GM12878 (cell line): ENCODE measurements at regions not wholly inside any gene's neighbourhood (a gene's known extent, or its start where the extent isn't known, plus 50 kb on each side); places are given as distances from the start of the nearest gene placed in this dataset.

Experiments used
- ATAC-seq: fragments of 200-7000 bp; cut with Tn5 transposase; 3 replicates; pipeline ENCODE4 v1.9.1; 2020; ENCODE audit warnings: mild to moderate bottlenecking, moderate library complexity
- BruUV-seq: library from RNA; stranded (reverse); fragments of 400-500 nt; replicated peaks from 2 replicates; lab custom pipeline; 2021; lab: Mats Ljungman, UMichigan
- CTCF ChIA-PET: fragments of 300-600 bp; sonication (Branson Sonifier 250); formaldehyde crosslinking; extraction: SDS; loops from one replicate; lab custom pipeline; 2021; ENCODE audit warnings: inconsistent platforms; lab: Yijun Ruan, JAX
- POLR2A ChIA-PET: fragments of 350-600 bp; formaldehyde crosslinking; extraction: SDS; loops from one replicate; lab custom pipeline; 2021; ENCODE audit warnings: inconsistent platforms; lab: Charles Lee
- RAD21 ChIA-PET: fragments of 300-600 bp; sonication (Branson Sonifier 250); formaldehyde crosslinking; loops from one replicate; lab custom pipeline; 2023; ENCODE audit warnings: antibody characterized with exemption; ENCODE audit not compliant: unreplicated experiment; lab: Charles Lee
- SMC1A ChIA-PET: fragments of 300-600 bp; sonication (Branson Sonifier 250); formaldehyde crosslinking; loops from one replicate; lab custom pipeline; 2023; ENCODE audit not compliant: unreplicated experiment, uncharacterized antibody; lab: Charles Lee
- DNase-seq: peaks from one replicate; pipeline ENCODE4 v3.0.0-alpha.2; 2011; ENCODE audit warnings: low read depth, low spot score
- FAIRE-seq: peaks from 3 replicates; lab custom pipeline; 2011; peaks lifted over from hg19 to GRCh38; lab: Jason Lieb, UNC
- H2AFZ ChIP-seq: 2 replicates; pipeline ENCODE4 v1.6.0; 2011; ENCODE audit warnings: low read depth, low read length, control low read depth; ENCODE audit not compliant: control insufficient read depth
- H3K27ac ChIP-seq: 2 replicates; pipeline ENCODE4 v1.5.1; 2011; ENCODE audit warnings: control low read depth; ENCODE audit not compliant: control insufficient read depth, insufficient read depth
- H3K27me3 ChIP-seq, 2 experiments: replicated peaks in 1 of 2; 2 replicates each; pipeline versions ENCODE4 v1.6.0 to v1.6.1; 2011; ENCODE audit warnings: low read length in 1 of 2; ENCODE audit not compliant: control insufficient read depth in 2 of 2, insufficient read depth in 2 of 2
- H3K36me3 ChIP-seq, 2 experiments: 2 replicates each; pipeline ENCODE4 v1.5.1; 2011; ENCODE audit warnings: low read length in 1 of 2; ENCODE audit not compliant: control insufficient read depth in 2 of 2, insufficient read depth in 2 of 2
- H3K4me1 ChIP-seq: 2 replicates; pipeline ENCODE4 v1.6.1; 2011; ENCODE audit warnings: mild to moderate bottlenecking, low read length, moderate library complexity, mixed read lengths; ENCODE audit not compliant: control insufficient read depth, insufficient read depth
- H3K4me2 ChIP-seq: 2 replicates; pipeline ENCODE4 v1.6.0; 2011; ENCODE audit warnings: control low read depth; ENCODE audit not compliant: control insufficient read depth, insufficient read depth
- H3K4me3 ChIP-seq: fragments of 200-600 bp; sonication (generic); 2 replicates; pipeline ENCODE4 v1.5.1; 2016
- H3K79me2 ChIP-seq: 2 replicates; pipeline ENCODE4 v1.6.0; 2011; ENCODE audit warnings: low read length; ENCODE audit not compliant: control insufficient read depth, insufficient read depth
- H3K9ac ChIP-seq: 2 replicates; pipeline ENCODE4 v1.8.0; 2011; ENCODE audit warnings: low read length, control low read depth, mixed read lengths; ENCODE audit not compliant: control insufficient read depth, insufficient read depth
- H3K9me3 ChIP-seq: replicated peaks from 3 replicates; pipeline ENCODE4 v1.5.1; 2011; ENCODE audit warnings: mild to moderate bottlenecking, low read length; ENCODE audit not compliant: control insufficient read depth, insufficient read depth
- H4K20me1 ChIP-seq: 2 replicates; pipeline ENCODE4 v1.6.0; 2011; ENCODE audit not compliant: control insufficient read depth, insufficient read depth
- BACH1 ChIP-seq: fragments of 450-650 bp; IDR thresholded peaks from 2 replicates; pipeline ENCODE4 v1.6.1; 2017; ENCODE audit warnings: mild to moderate bottlenecking, borderline replicate concordance
- NR2C1 ChIP-seq: fragments of 450-650 bp; IDR thresholded peaks from 2 replicates; pipeline ENCODE4 v1.6.1; 2017; ENCODE audit warnings: antibody characterized with exemption, mild to moderate bottlenecking, moderate library complexity
- SRF ChIP-seq, 2 experiments: IDR thresholded peaks; 2 replicates each; pipeline ENCODE4 v1.6.1; 2011; ENCODE audit warnings: low read depth in 2 of 2, low read length in 2 of 2, mild to moderate bottlenecking in 1 of 2, moderate library complexity in 1 of 2
- WGBS: methylation state at CpG from one replicate; pipeline ENCODE4 v1.1.6; 2016; ENCODE audit warnings: low lambda C conversion rate; ENCODE audit not compliant: insufficient replicate concordance, insufficient coverage; ENCODE audit errors: missing lambda C conversion rate; 5-methylcytosine and 5-hydroxymethylcytosine counted together
- in situ Hi-C: fragments of 300-500 bp; cut with MboI; formaldehyde crosslinking; loops from 9 replicates; pipeline ENCODE4 v1.14.3; 2018; ENCODE audit warnings: mixed read lengths
- intact Hi-C: fragments of 100-400 bp; cut with micrococcal nuclease; formaldehyde crosslinking; loops from one replicate; pipeline ENCODE4 v1.14.2; 2022; ENCODE audit not compliant: unreplicated experiment
- TF ChIP-seq, protein P1 (sequence below): IDR thresholded peaks from 2 replicates; pipeline ENCODE4 v1.6.1; 2011; ENCODE audit warnings: low read depth, low read length, improper control_type of control experiment, borderline replicate concordance
- TF ChIP-seq, protein P2 (sequence below): fragments of 450-650 bp; IDR thresholded peaks from 2 replicates; pipeline ENCODE4 v1.6.1; 2017; ENCODE audit warnings: low read depth, mild to moderate bottlenecking, moderate library complexity
- TF ChIP-seq, protein P3 (sequence below): IDR thresholded peaks from 2 replicates; pipeline ENCODE4 v1.6.1; 2011; ENCODE audit warnings: borderline replicate concordance, low read depth, mild to moderate bottlenecking, moderate library complexity, low read length; ENCODE audit not compliant: insufficient read depth, poor library complexity, severe bottlenecking

DNA sequence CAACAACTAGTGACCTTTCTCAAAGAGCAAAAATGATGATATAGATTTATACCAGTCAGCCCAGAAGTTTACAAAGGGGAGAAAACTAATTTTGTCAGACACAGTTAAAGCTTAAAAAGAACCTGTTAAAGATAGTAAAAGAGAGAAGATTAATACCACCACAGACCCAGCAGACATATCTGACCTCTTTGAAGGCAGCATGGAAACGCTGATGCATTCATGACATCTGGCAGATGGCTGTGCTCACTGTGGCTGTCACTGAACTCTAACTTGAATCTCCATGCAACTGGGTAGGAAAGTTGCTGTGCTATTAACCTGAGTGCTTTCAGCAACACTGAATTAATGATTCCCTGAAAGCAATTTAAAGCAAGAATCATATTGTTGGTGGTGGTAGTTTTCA, 159.8 kb upstream of the PRDM1 start (continued):
- TF ChIP-seq SRF (IDR thresholded peaks at IDR 0.05; ENCODE audit: low read depth in 2 of 2, low read length in 2 of 2) (no peak), NR2C1 (no peak)
- TF ChIP-seq, protein P1, sequence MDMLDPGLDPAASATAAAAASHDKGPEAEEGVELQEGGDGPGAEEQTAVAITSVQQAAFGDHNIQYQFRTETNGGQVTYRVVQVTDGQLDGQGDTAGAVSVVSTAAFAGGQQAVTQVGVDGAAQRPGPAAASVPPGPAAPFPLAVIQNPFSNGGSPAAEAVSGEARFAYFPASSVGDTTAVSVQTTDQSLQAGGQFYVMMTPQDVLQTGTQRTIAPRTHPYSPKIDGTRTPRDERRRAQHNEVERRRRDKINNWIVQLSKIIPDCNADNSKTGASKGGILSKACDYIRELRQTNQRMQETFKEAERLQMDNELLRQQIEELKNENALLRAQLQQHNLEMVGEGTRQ, result no peak
- TF ChIP-seq, protein P2, sequence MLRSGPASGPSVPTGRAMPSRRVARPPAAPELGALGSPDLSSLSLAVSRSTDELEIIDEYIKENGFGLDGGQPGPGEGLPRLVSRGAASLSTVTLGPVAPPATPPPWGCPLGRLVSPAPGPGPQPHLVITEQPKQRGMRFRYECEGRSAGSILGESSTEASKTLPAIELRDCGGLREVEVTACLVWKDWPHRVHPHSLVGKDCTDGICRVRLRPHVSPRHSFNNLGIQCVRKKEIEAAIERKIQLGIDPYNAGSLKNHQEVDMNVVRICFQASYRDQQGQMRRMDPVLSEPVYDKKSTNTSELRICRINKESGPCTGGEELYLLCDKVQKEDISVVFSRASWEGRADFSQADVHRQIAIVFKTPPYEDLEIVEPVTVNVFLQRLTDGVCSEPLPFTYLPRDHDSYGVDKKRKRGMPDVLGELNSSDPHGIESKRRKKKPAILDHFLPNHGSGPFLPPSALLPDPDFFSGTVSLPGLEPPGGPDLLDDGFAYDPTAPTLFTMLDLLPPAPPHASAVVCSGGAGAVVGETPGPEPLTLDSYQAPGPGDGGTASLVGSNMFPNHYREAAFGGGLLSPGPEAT, result no peak

DNA sequence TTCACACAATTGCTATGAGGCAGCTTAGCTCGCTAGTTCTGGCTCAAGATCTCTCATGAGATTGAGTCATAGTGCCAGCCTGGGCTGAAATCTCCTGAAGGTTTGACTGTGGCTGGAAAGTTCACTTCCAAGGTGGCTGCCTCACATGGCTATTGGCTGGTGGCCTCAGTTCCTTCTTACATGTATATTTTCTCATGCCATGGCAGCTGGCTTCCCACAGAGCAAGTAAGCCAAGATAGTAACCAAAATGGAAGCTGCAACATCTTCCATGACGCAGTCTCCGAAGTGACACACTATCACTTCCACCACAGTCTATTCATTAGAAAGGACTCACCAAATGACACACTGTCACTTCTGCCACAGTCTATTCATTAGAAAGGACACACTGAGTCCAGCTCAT, 160.4 kb upstream of the PRDM1 start:
- RAD21 ChIA-PET, result no interaction called here
- H3K9me3 ChIP-seq, result no peaks in the 10 kb centered on the region
- FAIRE-seq (no peak), ATAC-seq (no peak), DNase-seq (no peak)
- CTCF ChIA-PET, result interaction anchor here (1.0 kb wide), 1 partner anchor 156 kb away, joined by 3 read pairs; no protein-coding TSS in a partner anchor
- no peak overlapping the region for H3K9ac ChIP-seq
- SMC1A ChIA-PET, result no interaction called here
- no peak overlapping the region for H3K27ac ChIP-seq
- intact Hi-C loops (no loop called here), in situ Hi-C loops (no loop called here)
- no peak overlapping the region for H3K4me2 ChIP-seq
- no peaks in the 10 kb centered on the region for H3K79me2 ChIP-seq
- H3K36me3 ChIP-seq, result no peaks in the 10 kb centered on the region
- WGBS, result 48% methylated on average over 3 of the region's 3 CpGs
- no peaks in the 10 kb centered on the region for H3K4me1 ChIP-seq
- no peaks in the 10 kb centered on the region for H4K20me1 ChIP-seq
- peaks cover 2 to 3% of the 10 kb centered on the region in 2 experiments; a peak in 3 of 4 replicates for H3K27me3 ChIP-seq
- POLR2A ChIA-PET, result no interaction called here
- no peak overlapping the region for H3K4me3 ChIP-seq
- no TSS peak for BruUV-seq
- H2AFZ ChIP-seq, result no peak overlapping the region
- TF ChIP-seq BACH1, result no peak
- TF ChIP-seq, protein P3, sequence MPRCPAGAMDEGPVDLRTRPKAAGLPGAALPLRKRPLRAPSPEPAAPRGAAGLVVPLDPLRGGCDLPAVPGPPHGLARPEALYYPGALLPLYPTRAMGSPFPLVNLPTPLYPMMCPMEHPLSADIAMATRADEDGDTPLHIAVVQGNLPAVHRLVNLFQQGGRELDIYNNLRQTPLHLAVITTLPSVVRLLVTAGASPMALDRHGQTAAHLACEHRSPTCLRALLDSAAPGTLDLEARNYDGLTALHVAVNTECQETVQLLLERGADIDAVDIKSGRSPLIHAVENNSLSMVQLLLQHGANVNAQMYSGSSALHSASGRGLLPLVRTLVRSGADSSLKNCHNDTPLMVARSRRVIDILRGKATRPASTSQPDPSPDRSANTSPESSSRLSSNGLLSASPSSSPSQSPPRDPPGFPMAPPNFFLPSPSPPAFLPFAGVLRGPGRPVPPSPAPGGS, result peak; percentile 42
